PC-3 (cell line): ENCODE measurements at regions not wholly inside any gene's neighbourhood (a gene's known extent, or its start where the extent isn't known, plus 50 kb on each side); places are given as distances from the start of the nearest gene placed in this dataset.

Source experiments
- ATAC-seq: fragments of 200-7000 bp; cut with Tn5 transposase; 2 replicates; pipeline ENCODE4 v1.9.1; 2020; ENCODE audit warnings: mild to moderate bottlenecking, moderate library complexity
- BruUV-seq: library from RNA; stranded (reverse); fragments of 400-500 nt; replicated peaks from 2 replicates; lab custom pipeline; 2021; lab: Mats Ljungman, UMichigan
- CTCF ChIA-PET: fragments of 300-600 bp; sonication (Branson Sonifier 250); formaldehyde crosslinking; loops from one replicate; lab custom pipeline; 2022; ENCODE audit warnings: antibody characterized with exemption; lab: Charles Lee
- POLR2A ChIA-PET: fragments of 300-600 bp; sonication (Branson Sonifier 250); formaldehyde crosslinking; loops from one replicate; lab custom pipeline; 2022; ENCODE audit warnings: antibody characterized with exemption; ENCODE audit not compliant: unreplicated experiment; lab: Charles Lee
- DNase-seq: peaks from one replicate; pipeline ENCODE4 v3.0.0-alpha.2; 2015
- H2AFZ ChIP-seq: fragments of 300-600 bp; sonication (generic); 2 replicates; pipeline ENCODE4 v1.6.0; 2016; ENCODE audit warnings: antibody characterized with exemption, low read length
- H3F3A ChIP-seq: fragments of 300-600 bp; sonication (generic); one replicate; pipeline ENCODE4 v1.6.0; 2017; ENCODE audit warnings: antibody characterized with exemption, low read length, control low read depth, mild to moderate bottlenecking; ENCODE audit not compliant: unreplicated experiment
- H3K27ac ChIP-seq: fragments of 300-600 bp; sonication (generic); 2 replicates; pipeline ENCODE4 v1.5.1; 2016; ENCODE audit warnings: mild to moderate bottlenecking, low read length
- H3K27me3 ChIP-seq: fragments of 300-600 bp; sonication (generic); 2 replicates; pipeline ENCODE4 v1.6.1; 2016; ENCODE audit warnings: low read length, mixed read lengths
- H3K36me3 ChIP-seq: fragments of 300-600 bp; sonication (generic); 2 replicates; pipeline ENCODE4 v1.6.1; 2016; ENCODE audit warnings: low read depth, mixed run types, low read length, mixed read lengths
- H3K4me1 ChIP-seq: fragments of 300-600 bp; sonication (generic); 2 replicates; pipeline ENCODE4 v1.5.1; 2016; ENCODE audit warnings: low read length; ENCODE audit not compliant: insufficient read depth
- H3K4me2 ChIP-seq: fragments of 300-600 bp; sonication (generic); 2 replicates; pipeline ENCODE4 v1.6.0; 2016; ENCODE audit warnings: low read length
- H3K4me3 ChIP-seq: fragments of 300-600 bp; sonication (generic); 2 replicates; pipeline ENCODE4 v1.5.1; 2016; ENCODE audit warnings: mild to moderate bottlenecking, low read length, mixed read lengths
- H3K79me2 ChIP-seq: fragments of 300-600 bp; sonication (generic); 2 replicates; pipeline ENCODE4 v1.6.1; 2017; ENCODE audit warnings: low read length, mixed read lengths
- H3K9ac ChIP-seq: fragments of 300-600 bp; sonication (generic); 2 replicates; pipeline ENCODE4 v1.6.0; 2016; ENCODE audit warnings: mild to moderate bottlenecking, low read length
- H3K9me2 ChIP-seq: fragments of 300-600 bp; sonication (generic); replicated peaks from 2 replicates; pipeline ENCODE4 v1.6.1; 2016; ENCODE audit warnings: mixed run types, low read length, mixed read lengths
- H3K9me3 ChIP-seq: fragments of 300-600 bp; sonication (generic); 2 replicates; pipeline ENCODE4 v1.6.1; 2016; ENCODE audit warnings: low read length, mixed read lengths
- H4K20me1 ChIP-seq: fragments of 300-600 bp; sonication (generic); 2 replicates; pipeline ENCODE4 v1.6.1; 2016; ENCODE audit warnings: low read length, mixed read lengths
- CTCF ChIP-seq: fragments of 300-600 bp; sonication (generic); conservative IDR thresholded peaks from 2 replicates; pipeline ENCODE4 v1.5.1; 2017; ENCODE audit warnings: antibody characterized with exemption, low read depth, mild to moderate bottlenecking, low read length
- EZH2 ChIP-seq: fragments of 300-600 bp; sonication (generic); IDR thresholded peaks from one replicate; pipeline ENCODE4 v1.6.1; 2017; ENCODE audit warnings: antibody characterized with exemption, mild to moderate bottlenecking, low read length; ENCODE audit not compliant: unreplicated experiment
- EZH2phosphoT487 ChIP-seq: fragments of 300-600 bp; sonication (generic); IDR thresholded peaks from 2 replicates; pipeline ENCODE4 v1.6.1; 2018; ENCODE audit warnings: mild to moderate bottlenecking, antibody characterized with exemption, low read length, borderline replicate concordance
- intact Hi-C: fragments of 100-400 bp; cut with micrococcal nuclease; formaldehyde crosslinking; loops from 2 replicates; pipeline ENCODE4 v1.9.0; 2023

GRCh38 chr5:26807231-26808199 lies 230.9 kb downstream of the CDH9 start:
- Histone ChIP-seq H3K4me1 (no peaks in the 10 kb centered on the region), H3K9me2 (no peaks in the 10 kb centered on the region), H3K27ac (no peak overlapping the region), H3K27me3 (no peaks in the 10 kb centered on the region), H3K79me2 (no peaks in the 10 kb centered on the region), H3K36me3 (no peaks in the 10 kb centered on the region), H3K9ac (no peak overlapping the region), H3K4me2 (no peak overlapping the region), H3K4me3 (no peak overlapping the region), H3K9me3 (peaks cover 6% of the 10 kb centered on the region), H3F3A (no peaks in the 10 kb centered on the region), H2AFZ (no peak overlapping the region), H4K20me1 (no peaks in the 10 kb centered on the region)
- intact Hi-C loops: no loop called here
- ChIA-PET POLR2A (no interaction called here), CTCF (no interaction called here)
- TF ChIP-seq EZH2phosphoT487 (no peak), EZH2 (no peak), CTCF (no peak)
- DNase-seq: no peak
- no TSS peak for BruUV-seq
- no peak for ATAC-seq

GRCh38 chr5:26805076-26805475 lies 233.3 kb downstream of the CDH9 start:
- H3K4me3 ChIP-seq: no peak overlapping the region
- no peak overlapping the region for H2AFZ ChIP-seq
- intact Hi-C loops: no loop called here
- H3K4me1 ChIP-seq: no peaks in the 10 kb centered on the region
- H3F3A ChIP-seq: no peaks in the 10 kb centered on the region
- no peak overlapping the region for H3K4me2 ChIP-seq
- H3K9me2 ChIP-seq: no peaks in the 10 kb centered on the region
- H3K79me2 ChIP-seq: no peaks in the 10 kb centered on the region
- ChIA-PET CTCF (no interaction called here), POLR2A (no interaction called here)
- no TSS peak for BruUV-seq
- ATAC-seq (no peak), DNase-seq (no peak)
- no peaks in the 10 kb centered on the region for H3K27me3 ChIP-seq
- no peaks in the 10 kb centered on the region for H3K36me3 ChIP-seq
- no peak overlapping the region for H3K9ac ChIP-seq
- H4K20me1 ChIP-seq: no peaks in the 10 kb centered on the region
- no peak for TF ChIP-seq EZH2
- H3K9me3 ChIP-seq: peaks cover 6% of the 10 kb centered on the region
- no peak overlapping the region for H3K27ac ChIP-seq

DNA sequence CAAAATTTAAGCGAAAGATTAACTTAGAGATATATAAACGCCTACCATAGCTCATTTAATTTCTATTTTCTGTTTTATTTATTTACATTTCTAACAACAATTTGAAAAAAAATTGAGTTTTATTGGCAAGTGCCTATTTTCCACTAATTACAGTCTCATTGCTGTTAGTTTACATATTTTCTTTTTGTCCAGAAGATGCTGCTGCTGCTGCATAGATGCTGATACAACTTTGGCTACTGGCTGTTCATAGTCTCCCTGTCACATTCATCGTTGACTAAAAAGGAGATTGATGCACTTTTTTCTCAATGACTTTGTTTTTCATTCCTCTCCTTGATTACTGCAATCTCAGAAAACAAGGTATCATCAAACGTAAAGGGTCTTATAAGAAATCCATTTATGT lies 235.4 kb downstream of the CDH9 start:
- POLR2A ChIA-PET: no interaction called here
- H3K36me3 ChIP-seq: no peaks in the 10 kb centered on the region
- no peaks in the 10 kb centered on the region for H3K9me2 ChIP-seq
- ATAC-seq (no peak), DNase-seq (no peak)
- no peaks in the 10 kb centered on the region for H3K4me1 ChIP-seq
- no peak overlapping the region for H3K4me2 ChIP-seq
- no peak for TF ChIP-seq EZH2phosphoT487
- TF ChIP-seq EZH2: no peak
- TF ChIP-seq CTCF: 0 out of 2 replicates have a peak, but pooled peaks have one; percentile 18
- no peak overlapping the region for H3K4me3 ChIP-seq
- CTCF ChIA-PET: no interaction called here
- no peak overlapping the region for H3K9ac ChIP-seq
- H4K20me1 ChIP-seq: no peaks in the 10 kb centered on the region
- no peaks in the 10 kb centered on the region for H3K79me2 ChIP-seq
- BruUV-seq: no TSS peak
- H2AFZ ChIP-seq: no peak overlapping the region
- no peaks in the 10 kb centered on the region for H3F3A ChIP-seq
- H3K9me3 ChIP-seq: peaks cover 6% of the 10 kb centered on the region
- intact Hi-C loops: no loop called here
- H3K27me3 ChIP-seq: no peaks in the 10 kb centered on the region
- no peak overlapping the region for H3K27ac ChIP-seq
